GM12872 (cell line): ENCODE measurements at regions not wholly inside any gene's neighbourhood (a gene's known extent, or its start where the extent isn't known, plus 50 kb on each side); places are given as distances from the start of the nearest gene placed in this dataset.

Experiments
- CTCF ChIP-seq: IDR thresholded peaks from 3 replicates; pipeline ENCODE4 v1.5.1; 2011; ENCODE audit warnings: low read depth, mild to moderate bottlenecking, low read length, moderate library complexity; ENCODE audit not compliant: insufficient read depth

- TF ChIP-seq CTCF = no peak
These were observed 95.4 kb upstream of the KCNAB1 start for GRCh38 chr3:156024904-156025533.

GRCh38 chr3:156029208-156029607 is 91.2 kb upstream of the KCNAB1 start:
- no peak for TF ChIP-seq CTCF

- TF ChIP-seq CTCF = no peak
These were observed 89.7 kb upstream of the KCNAB1 start for GRCh38 chr3:156030723-156031122.

GRCh38 chr3:156033428-156033827 is 87.0 kb upstream of the KCNAB1 start:
- no peak for TF ChIP-seq CTCF

- no peak for TF ChIP-seq CTCF
These were observed 85.2 kb upstream of the KCNAB1 start for GRCh38 chr3:156035158-156035557.

GRCh38 chr3:156036258-156037053 is 83.9 kb upstream of the KCNAB1 start:
- TF ChIP-seq CTCF = no peak

- TF ChIP-seq CTCF = no peak
These were observed 83.0 kb upstream of the KCNAB1 start for GRCh38 chr3:156037356-156037755.
